K562 (cell line): ENCODE measurements at regions not wholly inside any gene's neighbourhood (a gene's known extent, or its start where the extent isn't known, plus 50 kb on each side); places are given as distances from the start of the nearest gene placed in this dataset.

Experiments
- CBFA2T3 ChIP-seq: fragments of 450-650 bp; IDR thresholded peaks from 2 replicates; pipeline ENCODE4 v1.6.1; 2017
- CC2D1A ChIP-seq: fragments of 450-650 bp; IDR thresholded peaks from 2 replicates; pipeline ENCODE4 v1.6.1; 2017; ENCODE audit warnings: mild to moderate bottlenecking
- CEBPB ChIP-seq: fragments of 450-650 bp; IDR thresholded peaks from 2 replicates; pipeline ENCODE4 v1.6.1; 2016; ENCODE audit warnings: missing genetic modification characterization, missing compliant biosample characterization
- CXXC5 ChIP-seq: fragments of 250-450 bp; sonication (Bioruptor Pico); IDR thresholded peaks from 2 replicates; pipeline ENCODE4 v1.8.0; 2022; ENCODE audit warnings: inconsistent platforms, mild to moderate bottlenecking, moderate library complexity
- FOXJ2 ChIP-seq: fragments of 200-800 bp; sonication (Bioruptor generic); IDR thresholded peaks from 2 replicates; pipeline ENCODE4 v1.6.1; 2016; ENCODE audit warnings: missing genetic modification characterization, missing compliant biosample characterization
- GATAD2B ChIP-seq: fragments of 450-650 bp; IDR thresholded peaks from 2 replicates; pipeline ENCODE4 v1.6.1; 2017; ENCODE audit warnings: mild to moderate bottlenecking, borderline replicate concordance
- HIVEP1 ChIP-seq: fragments of 250-450 bp; sonication (Bioruptor Pico); IDR thresholded peaks from 2 replicates; pipeline ENCODE4 v1.4.0; 2020; ENCODE audit warnings: mild to moderate bottlenecking
- NFE2 ChIP-seq: IDR thresholded peaks from 2 replicates; pipeline ENCODE4 v1.6.1; 2014; ENCODE audit warnings: antibody characterized with exemption, low read depth
- NR4A1 ChIP-seq, 2 experiments: fragments of 250-450 bp in 1 of 2; fragments of 450-650 bp in 1 of 2; sonication (Bioruptor Pico) in 1 of 2; IDR thresholded peaks; 2 replicates each; pipeline versions ENCODE4 v1.4.0 to v1.6.1; 2016 to 2020; ENCODE audit warnings: mild to moderate bottlenecking in 2 of 2, missing compliant biosample characterization in 1 of 2, missing genetic modification characterization in 1 of 2, moderate library complexity in 1 of 2
- PML ChIP-seq: IDR thresholded peaks from 2 replicates; pipeline ENCODE4 v1.6.1; 2012; ENCODE audit warnings: low read length, inconsistent platforms
- SIX5 ChIP-seq, 2 experiments: IDR thresholded peaks; 2 replicates each; pipeline ENCODE4 v1.6.1; 2011; ENCODE audit warnings: low read length in 2 of 2, borderline replicate concordance in 1 of 2, low read depth in 1 of 2, mild to moderate bottlenecking in 1 of 2, moderate library complexity in 1 of 2; ENCODE audit not compliant: insufficient read depth in 1 of 2
- SNRNP70 ChIP-seq: fragments of 200-400 bp; formaldehyde crosslinking; optimal IDR thresholded peaks from 2 replicates; pipeline ENCODE3; 2017; ENCODE audit warnings: low read depth, low read length
- TAL1 ChIP-seq: fragments of 450-650 bp; IDR thresholded peaks from 2 replicates; pipeline ENCODE4 v1.6.1; 2016; ENCODE audit warnings: mild to moderate bottlenecking
- TEAD1 ChIP-seq, 2 experiments: fragments of 450-650 bp in 1 of 2; sonication (generic) in 1 of 2; formaldehyde crosslinking; IDR thresholded peaks; 2 replicates each; pipeline versions ENCODE4 v1.4.0 to v1.8.0; 2020 to 2022; ENCODE audit warnings: mild to moderate bottlenecking in 2 of 2, missing genetic modification reagents in 1 of 2
- TEAD4 ChIP-seq, 2 experiments: sonication (generic) in 1 of 2; formaldehyde crosslinking in 1 of 2; IDR thresholded peaks; 2 replicates each; pipeline versions ENCODE4 v1.6.1 to v1.8.0; 2012 to 2022; ENCODE audit warnings: borderline replicate concordance in 1 of 2, inconsistent platforms in 1 of 2, low read length in 1 of 2, mild to moderate bottlenecking in 1 of 2, missing genetic modification reagents in 1 of 2
- ZNF175 ChIP-seq: fragments of 200-800 bp; sonication (Bioruptor generic); IDR thresholded peaks from 2 replicates; pipeline ENCODE4 v1.6.1; 2016; ENCODE audit warnings: low read depth, mild to moderate bottlenecking, missing genetic modification characterization, missing compliant biosample characterization
- ZNF224 ChIP-seq: sonication (generic); formaldehyde crosslinking; IDR thresholded peaks from 2 replicates; pipeline ENCODE4 v1.8.0; 2022; ENCODE audit warnings: mild to moderate bottlenecking, missing genetic modification reagents
- ZNF354B ChIP-seq: fragments of 250-450 bp; sonication (Bioruptor Pico); IDR thresholded peaks from 2 replicates; pipeline ENCODE4 v1.4.0; 2020
- TF ChIP-seq, protein P1 (sequence below): fragments of 200-400 bp; formaldehyde crosslinking; IDR thresholded peaks from 2 replicates; pipeline ENCODE4 v1.6.1; 2017; ENCODE audit warnings: mild to moderate bottlenecking, low read depth, low read length, moderate library complexity
- TF ChIP-seq, protein P2 (sequence below): fragments of 250-450 bp; sonication (Bioruptor Pico); IDR thresholded peaks from 2 replicates; pipeline ENCODE4 v1.5.0; 2021
- TF ChIP-seq, protein P3 (sequence below): fragments of 450-650 bp; IDR thresholded peaks from 2 replicates; pipeline ENCODE4 v1.6.1; 2017; ENCODE audit warnings: mild to moderate bottlenecking, moderate library complexity
- TF ChIP-seq, protein P4 (sequence below): fragments of 450-650 bp; IDR thresholded peaks from 2 replicates; pipeline ENCODE4 v1.6.1; 2016
- TF ChIP-seq, protein P5 (sequence below): fragments of 250-450 bp; sonication (Bioruptor Pico); IDR thresholded peaks from 2 replicates; pipeline ENCODE4 v1.8.0; 2021; ENCODE audit warnings: moderate library complexity, mild to moderate bottlenecking, inconsistent platforms

DNA sequence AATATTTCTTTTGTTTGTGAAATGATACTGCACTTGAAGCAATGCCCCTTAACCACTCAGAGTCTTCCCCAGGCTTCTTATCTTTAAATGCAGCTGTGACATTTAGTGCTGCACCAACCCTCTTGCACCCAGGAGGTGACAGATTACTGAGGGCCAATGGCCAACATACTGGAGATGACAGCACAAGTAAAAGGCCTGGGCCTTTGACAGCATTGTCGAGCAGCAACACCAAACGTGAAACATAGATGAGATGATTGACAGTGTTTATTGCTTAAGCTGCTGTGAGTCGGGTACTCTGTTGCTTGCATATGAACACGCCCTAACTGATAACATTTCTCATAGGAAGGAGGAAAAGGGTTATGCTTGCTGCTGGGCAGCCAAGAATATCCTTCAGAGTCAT is 80.3 kb downstream of the THNSL2 start (continued):
- no peak for TF ChIP-seq ZNF224
- TF ChIP-seq, protein P1, sequence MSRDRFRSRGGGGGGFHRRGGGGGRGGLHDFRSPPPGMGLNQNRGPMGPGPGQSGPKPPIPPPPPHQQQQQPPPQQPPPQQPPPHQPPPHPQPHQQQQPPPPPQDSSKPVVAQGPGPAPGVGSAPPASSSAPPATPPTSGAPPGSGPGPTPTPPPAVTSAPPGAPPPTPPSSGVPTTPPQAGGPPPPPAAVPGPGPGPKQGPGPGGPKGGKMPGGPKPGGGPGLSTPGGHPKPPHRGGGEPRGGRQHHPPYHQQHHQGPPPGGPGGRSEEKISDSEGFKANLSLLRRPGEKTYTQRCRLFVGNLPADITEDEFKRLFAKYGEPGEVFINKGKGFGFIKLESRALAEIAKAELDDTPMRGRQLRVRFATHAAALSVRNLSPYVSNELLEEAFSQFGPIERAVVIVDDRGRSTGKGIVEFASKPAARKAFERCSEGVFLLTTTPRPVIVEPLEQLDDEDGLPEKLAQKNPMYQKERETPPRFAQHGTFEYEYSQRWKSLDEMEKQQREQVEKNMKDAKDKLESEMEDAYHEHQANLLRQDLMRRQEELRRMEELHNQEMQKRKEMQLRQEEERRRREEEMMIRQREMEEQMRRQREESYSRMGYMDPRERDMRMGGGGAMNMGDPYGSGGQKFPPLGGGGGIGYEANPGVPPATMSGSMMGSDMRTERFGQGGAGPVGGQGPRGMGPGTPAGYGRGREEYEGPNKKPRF = no peak
- TF ChIP-seq, protein P2, sequence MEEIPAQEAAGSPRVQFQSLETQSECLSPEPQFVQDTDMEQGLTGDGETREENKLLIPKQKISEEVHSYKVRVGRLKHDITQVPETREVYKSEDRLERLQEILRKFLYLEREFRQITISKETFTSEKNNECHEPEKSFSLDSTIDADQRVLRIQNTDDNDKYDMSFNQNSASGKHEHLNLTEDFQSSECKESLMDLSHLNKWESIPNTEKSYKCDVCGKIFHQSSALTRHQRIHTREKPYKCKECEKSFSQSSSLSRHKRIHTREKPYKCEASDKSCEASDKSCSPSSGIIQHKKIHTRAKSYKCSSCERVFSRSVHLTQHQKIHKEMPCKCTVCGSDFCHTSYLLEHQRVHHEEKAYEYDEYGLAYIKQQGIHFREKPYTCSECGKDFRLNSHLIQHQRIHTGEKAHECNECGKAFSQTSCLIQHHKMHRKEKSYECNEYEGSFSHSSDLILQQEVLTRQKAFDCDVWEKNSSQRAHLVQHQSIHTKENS (CRISPR knock-in tag) = no peak
- TF ChIP-seq CC2D1A = peak; percentile 80; the same call in 1 of the 2 replicates
- TF ChIP-seq CBFA2T3 = peak; percentile 96
- no peak for TF ChIP-seq SNRNP70
- peak; percentile 97 for TF ChIP-seq TEAD4 (IDR thresholded peaks at IDR 0.05; ENCODE audit: low read length)
- no peak for TF ChIP-seq TEAD4 (CRISPR knock-in tag; IDR thresholded peaks at IDR 0.05; ENCODE audit: borderline replicate concordance)
- peak; percentile 16; the same call in 1 of the 2 replicates for TF ChIP-seq NFE2
- no peak for TF ChIP-seq HIVEP1 (CRISPR knock-in tag)
- TF ChIP-seq, protein P3, sequence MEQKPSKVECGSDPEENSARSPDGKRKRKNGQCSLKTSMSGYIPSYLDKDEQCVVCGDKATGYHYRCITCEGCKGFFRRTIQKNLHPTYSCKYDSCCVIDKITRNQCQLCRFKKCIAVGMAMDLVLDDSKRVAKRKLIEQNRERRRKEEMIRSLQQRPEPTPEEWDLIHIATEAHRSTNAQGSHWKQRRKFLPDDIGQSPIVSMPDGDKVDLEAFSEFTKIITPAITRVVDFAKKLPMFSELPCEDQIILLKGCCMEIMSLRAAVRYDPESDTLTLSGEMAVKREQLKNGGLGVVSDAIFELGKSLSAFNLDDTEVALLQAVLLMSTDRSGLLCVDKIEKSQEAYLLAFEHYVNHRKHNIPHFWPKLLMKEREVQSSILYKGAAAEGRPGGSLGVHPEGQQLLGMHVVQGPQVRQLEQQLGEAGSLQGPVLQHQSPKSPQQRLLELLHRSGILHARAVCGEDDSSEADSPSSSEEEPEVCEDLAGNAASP = no peak
- 0 out of 2 replicates have a peak, but pooled peaks have one; percentile 71 for TF ChIP-seq FOXJ2 (tag)
- peak; percentile 98 for TF ChIP-seq TAL1
- peak; percentile 93 for TF ChIP-seq PML
- TF ChIP-seq CXXC5 (CRISPR knock-in tag) = peak; percentile 75
- no peak for TF ChIP-seq SIX5 (IDR thresholded peaks at IDR 0.05; ENCODE audit: borderline replicate concordance in 1 of 2, insufficient read depth in 1 of 2, low read depth in 1 of 2, low read length in 2 of 2)
- peak; percentile 80; the same call in 1 of the 2 replicates for TF ChIP-seq ZNF175
- TF ChIP-seq, protein P4, sequence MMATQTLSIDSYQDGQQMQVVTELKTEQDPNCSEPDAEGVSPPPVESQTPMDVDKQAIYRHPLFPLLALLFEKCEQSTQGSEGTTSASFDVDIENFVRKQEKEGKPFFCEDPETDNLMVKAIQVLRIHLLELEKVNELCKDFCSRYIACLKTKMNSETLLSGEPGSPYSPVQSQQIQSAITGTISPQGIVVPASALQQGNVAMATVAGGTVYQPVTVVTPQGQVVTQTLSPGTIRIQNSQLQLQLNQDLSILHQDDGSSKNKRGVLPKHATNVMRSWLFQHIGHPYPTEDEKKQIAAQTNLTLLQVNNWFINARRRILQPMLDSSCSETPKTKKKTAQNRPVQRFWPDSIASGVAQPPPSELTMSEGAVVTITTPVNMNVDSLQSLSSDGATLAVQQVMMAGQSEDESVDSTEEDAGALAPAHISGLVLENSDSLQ = peak; percentile 98
- TF ChIP-seq CEBPB = peak; percentile 97
- TF ChIP-seq, protein P5, sequence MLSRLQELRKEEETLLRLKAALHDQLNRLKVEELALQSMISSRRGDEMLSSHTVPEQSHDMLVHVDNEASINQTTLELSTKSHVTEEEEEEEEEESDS (CRISPR knock-in tag) = no peak
- peak; percentile 61; the same call in 1 of the 2 replicates for TF ChIP-seq GATAD2B
- TF ChIP-seq NR4A1 (CRISPR knock-in tag; IDR thresholded peaks at IDR 0.05) = no peak
- 0 out of 2 replicates have a peak, but pooled peaks have one; percentile 61 for TF ChIP-seq NR4A1 (tag; IDR thresholded peaks at IDR 0.05)
- peak; percentile 34; the same call in 1 of the 2 replicates for TF ChIP-seq ZNF354B (CRISPR knock-in tag)
- TF ChIP-seq TEAD1 (CRISPR knock-in tag; IDR thresholded peaks at IDR 0.05) = no peak
